Smooth muscle cell (in vitro differentiated cells): ENCODE measurements at regions not wholly inside any gene's neighbourhood (a gene's known extent, or its start where the extent isn't known, plus 50 kb on each side); places are given as distances from the start of the nearest gene placed in this dataset.

Experiments used
- DNase-seq: peaks from one replicate; lab custom pipeline; 2025; ENCODE audit not compliant: unreplicated experiment; lab: John Stamatoyannopoulos, UW
- H2AFZ ChIP-seq: fragments of 200-600 bp; sonication (generic); 2 replicates; pipeline ENCODE4 v1.6.0; 2016; ENCODE audit warnings: antibody characterized with exemption, low read depth, mild to moderate bottlenecking
- H3F3A ChIP-seq: fragments of 200-600 bp; sonication (generic); 2 replicates; pipeline ENCODE4 v1.6.0; 2017; ENCODE audit warnings: antibody characterized with exemption, low read depth
- H3K27ac ChIP-seq: fragments of 200-600 bp; sonication (generic); 2 replicates; pipeline ENCODE4 v1.5.1; 2016; ENCODE audit warnings: low read depth, mild to moderate bottlenecking
- H3K27me3 ChIP-seq: fragments of 200-600 bp; sonication (generic); 2 replicates; pipeline ENCODE4 v1.6.1; 2016; ENCODE audit warnings: low read depth, mild to moderate bottlenecking
- H3K36me3 ChIP-seq: fragments of 200-600 bp; sonication (generic); 2 replicates; pipeline ENCODE4 v1.5.1; 2016; ENCODE audit warnings: low read depth
- H3K4me1 ChIP-seq: fragments of 200-600 bp; sonication (generic); 2 replicates; pipeline ENCODE4 v1.5.1; 2016; ENCODE audit warnings: low read depth
- H3K4me2 ChIP-seq: fragments of 200-600 bp; sonication (generic); 2 replicates; pipeline ENCODE4 v1.6.0; 2016; ENCODE audit warnings: mild to moderate bottlenecking
- H3K4me3 ChIP-seq: fragments of 200-600 bp; sonication (generic); 2 replicates; pipeline ENCODE4 v1.5.1; 2016; ENCODE audit warnings: mild to moderate bottlenecking
- H3K79me2 ChIP-seq: fragments of 200-600 bp; sonication (generic); 2 replicates; pipeline ENCODE4 v1.6.0; 2016; ENCODE audit warnings: low read depth, mild to moderate bottlenecking
- H3K9ac ChIP-seq: fragments of 200-600 bp; sonication (generic); 2 replicates; pipeline ENCODE4 v1.6.0; 2016; ENCODE audit warnings: low read depth
- H3K9me3 ChIP-seq: fragments of 200-600 bp; sonication (generic); replicated peaks from 2 replicates; pipeline ENCODE4 v1.5.1; 2016; ENCODE audit warnings: low read depth
- H4K20me1 ChIP-seq: fragments of 200-600 bp; sonication (generic); 2 replicates; pipeline ENCODE4 v1.6.0; 2016; ENCODE audit warnings: low read depth
- CTCF ChIP-seq: fragments of 200-600 bp; sonication (generic); IDR thresholded peaks from 2 replicates; pipeline ENCODE4 v1.5.1; 2017; ENCODE audit warnings: borderline replicate concordance, mild to moderate bottlenecking, antibody characterized with exemption; ENCODE audit not compliant: insufficient read depth, poor library complexity, severe bottlenecking
- WGBS: methylation state at CpG from one replicate; pipeline ENCODE4 v1.1.7; 2016; ENCODE audit warnings: low lambda C conversion rate; 5-methylcytosine and 5-hydroxymethylcytosine counted together

DNA sequence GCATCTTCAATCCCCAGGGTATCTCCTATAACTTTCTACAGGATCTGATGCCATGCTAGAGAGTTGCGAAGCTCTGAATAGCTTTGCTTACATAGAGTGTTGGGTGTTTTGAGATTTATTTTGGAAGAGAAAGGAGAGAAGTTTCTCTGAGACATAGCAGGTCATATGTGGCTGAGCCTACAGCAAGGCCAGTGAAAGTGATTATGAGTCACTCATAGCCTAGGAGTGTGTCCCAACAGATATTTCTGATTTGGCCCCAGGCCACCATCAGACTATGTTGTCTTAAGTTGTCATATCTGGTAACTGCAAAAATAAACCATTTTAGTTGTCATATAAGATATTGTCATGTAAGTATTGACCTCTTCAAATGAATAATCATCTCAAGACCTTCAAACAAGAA, 132.0 kb upstream of the RAI14 start:
- TF ChIP-seq CTCF, result no peak
- H3K9ac ChIP-seq, result no peak overlapping the region
- peaks cover 11% of the 10 kb centered on the region for H3F3A ChIP-seq
- H3K4me2 ChIP-seq, result peak overlapping the region; percentile 33
- H3K27me3 ChIP-seq, result no peaks in the 10 kb centered on the region
- H4K20me1 ChIP-seq, result no peaks in the 10 kb centered on the region
- H2AFZ ChIP-seq, result no peak overlapping the region
- H3K36me3 ChIP-seq, result no peaks in the 10 kb centered on the region
- WGBS, result 88% methylated on average over 1 of the region's 1 CpG
- peaks cover 3% of the 10 kb centered on the region for H3K79me2 ChIP-seq
- no peaks in the 10 kb centered on the region for H3K9me3 ChIP-seq
- H3K27ac ChIP-seq, result peak overlapping the region; percentile 75
- H3K4me3 ChIP-seq, result no peak overlapping the region
- peaks cover 9% of the 10 kb centered on the region for H3K4me1 ChIP-seq
- DNase-seq, result no peak

GRCh38 chr5:34525761-34526160, 130.4 kb upstream of the RAI14 start:
- Histone ChIP-seq H4K20me1 (no peaks in the 10 kb centered on the region), H3K27me3 (no peaks in the 10 kb centered on the region), H3F3A (peaks cover 11% of the 10 kb centered on the region), H3K36me3 (no peaks in the 10 kb centered on the region), H3K27ac (no peak overlapping the region), H3K4me1 (peaks cover 9% of the 10 kb centered on the region), H2AFZ (no peak overlapping the region), H3K9ac (no peak overlapping the region), H3K4me2 (no peak overlapping the region), H3K9me3 (no peaks in the 10 kb centered on the region), H3K79me2 (peaks cover 3% of the 10 kb centered on the region), H3K4me3 (no peak overlapping the region)
- TF ChIP-seq CTCF, result no peak
- no peak for DNase-seq
- WGBS, result 82% methylated on average over 6 of the region's 6 CpGs

DNA sequence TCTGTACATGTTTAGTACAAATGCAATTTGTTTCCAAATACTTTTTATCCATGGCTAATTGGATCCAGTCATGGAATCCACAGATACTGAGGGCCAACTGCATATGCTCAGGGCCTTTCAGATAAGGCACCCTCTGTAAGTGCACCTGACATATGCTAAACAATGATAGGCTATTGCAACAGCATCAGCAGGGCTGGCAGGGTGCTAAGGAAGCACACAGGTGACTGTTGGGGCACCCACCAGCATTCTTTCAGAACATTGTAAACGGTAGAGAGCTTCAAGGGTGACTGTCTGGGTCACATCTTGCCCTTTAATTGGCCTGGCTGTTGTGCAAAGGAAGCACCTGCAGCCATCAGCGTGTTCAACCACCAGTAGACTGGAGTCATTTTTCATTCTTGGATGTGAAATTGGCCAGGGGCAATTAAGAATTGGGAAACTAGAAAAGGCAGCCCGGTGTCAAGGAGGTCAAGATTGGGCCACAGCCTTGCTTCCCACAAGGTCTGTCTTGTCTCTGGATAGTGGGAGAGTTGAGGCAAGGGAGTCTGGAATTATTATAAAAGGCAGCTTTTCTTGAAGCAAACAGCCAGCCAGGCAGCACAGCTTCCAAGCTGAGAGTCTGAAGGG, 129.3 kb upstream of the RAI14 start:
- peaks cover 3% of the 10 kb centered on the region for H3K79me2 ChIP-seq
- H4K20me1 ChIP-seq, result no peaks in the 10 kb centered on the region
- H2AFZ ChIP-seq, result no peak overlapping the region
- H3K4me2 ChIP-seq, result no peak overlapping the region
- no peak overlapping the region for H3K9ac ChIP-seq
- no peaks in the 10 kb centered on the region for H3K9me3 ChIP-seq
- H3K4me3 ChIP-seq, result no peak overlapping the region
- peaks cover 11% of the 10 kb centered on the region for H3F3A ChIP-seq
- H3K27ac ChIP-seq, result no peak overlapping the region
- H3K4me1 ChIP-seq, result peaks cover 9% of the 10 kb centered on the region
- TF ChIP-seq CTCF, result no peak
- 77% methylated on average over 3 of the region's 3 CpGs for WGBS
- no peaks in the 10 kb centered on the region for H3K36me3 ChIP-seq
- DNase-seq, result no peak
- H3K27me3 ChIP-seq, result no peaks in the 10 kb centered on the region

GRCh38 chr5:34529581-34530331, 126.4 kb upstream of the RAI14 start:
- H3K27me3 ChIP-seq, result no peaks in the 10 kb centered on the region
- no peak for TF ChIP-seq CTCF
- 59% methylated on average over 10 of the region's 10 CpGs for WGBS
- H3K27ac ChIP-seq, result no peak overlapping the region
- H3K4me3 ChIP-seq, result no peak overlapping the region
- no peaks in the 10 kb centered on the region for H3K9me3 ChIP-seq
- H4K20me1 ChIP-seq, result no peaks in the 10 kb centered on the region
- no peaks in the 10 kb centered on the region for H3K36me3 ChIP-seq
- no peak overlapping the region for H3K9ac ChIP-seq
- no peak overlapping the region for H3K4me2 ChIP-seq
- H3F3A ChIP-seq, result peaks cover 9% of the 10 kb centered on the region
- H2AFZ ChIP-seq, result peak overlapping the region; percentile 61
- H3K4me1 ChIP-seq, result no peaks in the 10 kb centered on the region
- no peak for DNase-seq
- peaks cover 3% of the 10 kb centered on the region for H3K79me2 ChIP-seq
